NCI-H128 (cell line): ENCODE measurements at regions not wholly inside any gene's neighbourhood (a gene's known extent, or its start where the extent isn't known, plus 50 kb on each side); places are given as distances from the start of the nearest gene placed in this dataset.
A peak's percentile ranks its signal among the peaks of the same experiment; 100 is the strongest.
"Not testable (repeated sequence)": the region's sequence is repeated elsewhere in the genome, so short reads cannot be mapped to it uniquely, and the experiment has no call there.

Experiments used
- DNase-seq: peaks from one replicate; lab custom pipeline; 2025; ENCODE audit not compliant: unreplicated experiment; lab: John Stamatoyannopoulos, UW

DNA sequence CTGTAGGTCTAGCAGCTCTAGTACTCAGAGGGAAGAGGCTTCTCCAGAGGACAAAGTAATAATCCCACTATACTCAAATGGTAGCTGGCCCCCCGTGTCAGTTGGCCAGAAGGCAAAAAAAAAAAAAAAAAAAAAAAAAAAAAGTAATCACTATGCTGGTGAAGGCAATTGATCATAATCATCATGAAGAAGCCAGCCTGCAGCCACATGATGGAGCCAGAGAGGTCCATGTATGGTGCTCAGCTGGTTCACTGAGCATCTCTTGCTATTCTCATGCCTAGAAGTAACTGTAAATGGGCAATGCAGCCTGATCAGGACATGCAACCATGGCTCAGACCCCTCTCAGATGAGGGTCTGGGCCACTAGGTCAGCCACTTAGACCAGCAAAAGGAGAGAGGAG, 378.8 kb downstream of the MED13L start:
- DNase-seq, result no peak

- no peak for DNase-seq
Measured at GRCh38 chr12:115897729-115898128, 379.8 kb downstream of the MED13L start.

- DNase-seq, result no peak
Measured at GRCh38 chr12:115895247-115895646, 382.2 kb downstream of the MED13L start.

DNA sequence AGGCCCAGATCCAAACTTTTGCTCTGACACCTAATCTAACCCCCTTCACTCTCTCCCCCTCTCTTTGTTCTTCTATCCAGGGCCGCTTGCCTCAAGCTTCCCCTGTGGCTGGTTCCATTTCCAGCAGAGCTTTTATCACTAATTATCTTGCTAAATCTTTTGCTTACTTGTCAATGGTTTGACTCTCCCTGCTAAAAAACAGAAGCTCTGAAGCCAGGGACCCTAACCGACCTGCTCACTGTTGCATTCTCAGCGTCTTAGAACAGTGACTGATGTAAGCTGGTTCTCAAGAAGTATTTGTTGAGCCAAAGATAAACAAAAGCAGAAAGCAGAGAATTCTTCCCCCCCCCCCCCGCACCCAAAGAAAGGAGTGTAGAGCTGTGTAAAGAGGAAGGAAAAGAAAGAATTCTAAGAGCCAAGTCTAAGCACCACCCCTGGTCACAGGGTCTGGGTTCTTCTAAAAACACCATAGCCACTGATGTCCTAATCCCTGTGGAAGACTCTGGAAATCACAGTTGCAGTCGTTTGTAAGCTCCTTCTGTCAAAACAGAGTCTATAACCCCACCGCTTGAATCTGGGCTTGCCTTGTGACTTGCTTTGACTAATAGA, 385.8 kb downstream of the MED13L start:
- DNase-seq, result no peak

DNA sequence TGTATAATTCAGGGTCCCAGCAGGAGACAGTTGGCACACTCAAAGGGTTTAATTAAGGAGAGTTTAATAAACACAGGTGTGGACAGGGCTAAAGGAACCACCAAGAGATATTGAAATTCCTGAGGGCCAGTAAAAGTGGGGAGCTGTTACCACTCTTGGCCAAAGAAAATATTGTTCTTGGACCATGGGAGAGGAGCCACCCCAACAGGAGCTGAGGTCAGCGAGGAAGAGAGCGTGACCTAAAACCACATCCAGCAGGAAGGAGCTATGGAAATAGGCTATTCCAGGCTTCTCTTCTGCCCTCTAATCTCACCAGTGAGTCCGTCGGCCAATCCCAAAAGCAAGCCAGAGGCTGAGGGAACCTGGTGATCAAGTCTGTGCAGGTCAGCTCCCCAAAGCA, 390.8 kb downstream of the MED13L start:
- DNase-seq, result no peak

GRCh38 chr12:115885040-115885690, 392.3 kb downstream of the MED13L start:
- peak; percentile 80 for DNase-seq

DNA sequence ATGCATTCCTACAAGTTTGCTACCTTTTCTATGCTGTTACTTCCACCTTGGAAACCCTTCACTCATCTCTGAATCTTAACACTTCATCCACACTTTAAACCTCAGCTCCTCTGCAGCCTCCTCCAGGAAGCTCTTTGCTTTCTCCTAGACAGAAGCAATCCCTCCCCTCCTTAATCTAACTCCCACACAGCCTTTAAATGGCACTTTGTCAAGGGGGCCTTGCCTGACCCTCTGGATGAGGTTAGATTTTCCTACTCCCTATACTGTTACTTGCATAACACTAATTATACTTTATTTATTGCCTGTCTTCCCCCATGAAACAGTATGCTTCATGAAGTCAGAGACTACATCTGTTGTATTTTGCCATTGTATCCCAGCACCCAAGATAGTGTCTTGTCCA, 394.6 kb downstream of the MED13L start:
- no peak for DNase-seq

GRCh38 chr12:115880238-115880637, 397.3 kb downstream of the MED13L start:
- no peak for DNase-seq

GRCh38 chr12:115879354-115879753, 398.1 kb downstream of the MED13L start:
- DNase-seq, result no peak

DNA sequence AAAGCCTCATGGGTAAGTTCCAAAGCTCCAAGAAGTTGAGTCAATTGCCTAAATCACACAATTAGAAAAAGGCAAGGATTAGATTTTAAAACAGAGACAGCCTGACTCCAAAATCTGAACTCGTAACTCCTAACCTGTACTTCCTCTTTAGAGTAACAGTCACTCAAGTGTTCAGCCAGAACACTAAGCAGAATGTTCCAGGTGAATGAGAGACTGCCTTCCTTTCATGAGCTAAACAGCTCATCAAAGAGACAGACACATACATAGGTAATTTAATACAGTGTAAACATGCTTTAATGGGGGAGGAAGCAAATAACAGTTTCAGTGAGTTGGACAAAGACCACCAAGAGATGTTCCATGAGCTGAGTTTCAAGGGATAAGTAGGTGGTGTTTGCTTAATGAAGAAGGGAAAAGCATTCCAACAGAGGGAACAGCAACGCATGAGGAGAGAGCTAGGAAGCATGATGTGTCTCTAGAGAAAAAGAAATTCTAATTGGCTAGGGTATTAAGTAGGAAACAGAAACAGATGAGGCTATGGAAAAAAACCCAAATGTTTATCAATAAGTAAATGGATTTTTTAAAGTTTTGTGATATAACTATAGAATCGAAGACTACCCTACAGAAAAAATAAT, 403.9 kb downstream of the MED13L start:
- DNase-seq, result no peak

- no peak for DNase-seq
Measured at GRCh38 chr12:115872919-115873357, 404.6 kb downstream of the MED13L start.

GRCh38 chr12:115872212-115872611, 405.3 kb downstream of the MED13L start:
- DNase-seq, result no peak

DNA sequence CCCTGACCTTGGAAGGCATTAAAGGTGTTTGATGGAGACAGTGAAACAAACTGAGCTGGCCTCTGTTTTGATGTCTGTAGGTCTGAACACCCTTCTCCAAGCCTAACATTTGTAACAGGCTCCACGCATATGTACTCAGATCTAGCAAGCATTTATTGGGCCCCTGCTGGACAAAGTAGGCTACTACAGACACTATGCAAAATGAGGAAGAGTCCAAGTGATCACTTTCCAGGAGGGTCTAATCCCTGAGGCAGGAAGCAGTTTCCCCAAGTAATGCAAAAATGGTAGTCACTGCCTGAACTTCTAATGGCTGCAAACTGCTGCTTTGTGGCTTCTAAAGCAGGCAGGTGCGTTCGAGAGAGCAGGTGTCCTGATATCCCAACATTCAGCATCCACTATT, 405.8 kb downstream of the MED13L start:
- no peak for DNase-seq

DNA sequence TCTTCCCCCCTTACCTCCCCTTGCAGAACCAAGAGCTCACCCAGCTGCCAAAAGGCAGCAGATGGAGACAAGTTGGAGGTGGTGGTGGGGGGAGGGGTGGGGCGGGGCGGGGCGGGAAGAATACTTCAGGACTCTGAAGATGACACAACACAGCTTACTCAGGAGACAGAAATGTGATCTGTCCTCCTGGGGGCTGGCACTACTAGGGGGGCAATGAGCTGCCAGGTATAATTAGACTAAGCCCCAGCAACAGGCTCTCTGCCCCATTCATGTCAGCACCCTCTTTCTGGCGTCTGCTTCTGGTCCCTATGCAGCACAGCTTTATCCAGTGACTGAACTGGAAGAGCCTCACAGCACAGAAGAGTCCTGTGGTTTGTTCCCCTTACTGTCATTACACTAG, 407.0 kb downstream of the MED13L start:
- no peak for DNase-seq

GRCh38 chr12:115870021-115870420, 407.5 kb downstream of the MED13L start:
- DNase-seq, result no peak

DNA sequence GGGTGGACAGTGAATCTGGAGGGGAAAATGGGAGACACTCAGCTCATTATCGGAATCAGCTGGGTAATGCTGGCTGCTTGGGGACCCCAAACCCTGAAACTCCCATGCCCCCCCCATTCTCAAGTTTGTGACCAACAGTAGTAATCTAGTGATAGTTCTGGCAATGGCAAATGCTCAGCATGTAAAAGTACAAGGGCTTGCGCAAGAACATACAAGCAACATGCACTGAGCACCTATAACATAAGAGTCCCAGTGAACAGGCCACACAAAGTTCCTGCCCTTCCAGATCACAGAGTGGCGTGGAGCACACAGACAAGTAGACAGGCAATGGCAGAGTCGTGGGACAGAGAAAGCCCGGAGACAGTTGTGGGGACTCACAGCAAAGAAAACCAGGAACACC, 407.9 kb downstream of the MED13L start:
- DNase-seq, result no peak

- no peak for DNase-seq
Measured at GRCh38 chr12:115868624-115869023, 408.9 kb downstream of the MED13L start.

GRCh38 chr12:115867854-115868253, 409.6 kb downstream of the MED13L start:
- no peak for DNase-seq

DNA sequence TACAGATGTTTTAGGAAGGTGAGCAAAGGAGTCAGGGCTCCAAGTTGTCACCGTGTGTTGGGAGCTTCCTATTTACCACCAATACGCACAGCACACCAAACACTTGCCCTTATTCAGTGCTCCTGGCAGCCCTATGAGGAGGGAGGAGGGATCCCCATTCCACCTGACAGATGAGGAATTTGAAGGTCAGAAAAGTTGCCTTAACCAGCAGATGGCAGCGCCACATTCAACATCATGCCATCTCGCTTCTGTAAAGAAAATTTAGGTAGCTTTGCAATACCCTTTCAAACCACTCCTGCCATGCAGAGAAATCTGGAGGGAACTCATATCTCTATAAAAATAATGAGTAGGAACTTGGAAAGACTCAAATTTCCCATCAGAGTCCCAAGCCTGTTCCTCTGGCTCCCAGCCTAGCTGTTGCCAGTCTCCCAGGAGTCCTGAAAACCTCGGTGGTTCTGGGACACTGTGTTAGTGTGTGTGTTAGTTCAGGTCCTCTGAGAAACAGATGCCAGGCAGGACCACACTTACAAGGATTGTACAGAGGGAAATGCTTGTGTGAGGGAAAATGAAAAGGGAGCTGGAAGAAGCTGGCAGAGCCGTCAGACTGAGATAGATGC, 410.5 kb downstream of the MED13L start:
- peak; percentile 20 for DNase-seq

DNA sequence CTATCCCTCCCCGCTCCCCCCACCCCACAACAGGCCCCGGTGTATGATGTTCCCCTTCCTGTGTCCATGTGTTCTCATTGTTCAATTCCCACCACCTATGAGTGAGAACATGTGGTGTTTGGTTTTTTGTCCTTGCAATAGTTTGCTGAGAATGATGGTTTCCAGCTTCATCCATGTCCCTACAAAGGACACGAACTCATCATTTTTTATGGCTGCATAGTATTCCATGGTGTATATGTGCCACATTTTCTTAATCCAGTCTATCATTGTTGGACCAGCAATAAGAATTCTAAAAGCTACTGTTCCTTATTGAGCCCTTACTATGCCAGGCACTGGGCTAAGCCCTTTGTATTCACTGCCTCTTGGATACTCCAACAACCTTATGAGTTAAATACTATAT, 411.2 kb downstream of the MED13L start:
- not testable (repeated sequence) for DNase-seq

GRCh38 chr12:115864396-115864795, 413.1 kb downstream of the MED13L start:
- DNase-seq, result no peak

DNA sequence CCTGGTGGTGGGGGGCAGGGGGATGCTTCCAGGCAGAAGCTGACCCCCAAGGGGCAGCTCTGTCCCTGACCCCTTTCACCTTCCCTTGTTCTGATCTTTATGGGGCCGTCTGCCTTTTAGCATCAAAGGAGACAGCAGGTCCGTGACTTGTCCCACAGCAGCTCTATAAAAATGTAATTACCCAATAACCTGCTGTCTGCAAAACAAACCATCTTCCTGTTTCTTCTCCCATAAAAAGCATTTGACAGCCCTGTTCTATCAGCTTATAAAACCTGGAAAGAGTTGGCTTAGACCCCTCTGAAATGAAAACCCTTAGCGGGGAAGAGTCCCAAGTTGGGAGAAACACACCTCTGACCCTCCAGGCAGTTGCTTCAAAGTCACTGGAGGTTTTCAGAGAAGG, 416.9 kb downstream of the MED13L start:
- no peak for DNase-seq
